SK-N-SH treated with all-trans-retinoic acid at 6 μM for 48 hours (cell line): ENCODE measurements at regions not wholly inside any gene's neighbourhood (a gene's known extent, or its start where the extent isn't known, plus 50 kb on each side); places are given as distances from the start of the nearest gene placed in this dataset.

Source experiments
- ATAC-seq: fragments of 200-7000 bp; cut with Tn5 transposase; 3 replicates; pipeline ENCODE4 v1.9.1; 2020; ENCODE audit warnings: mild to moderate bottlenecking, moderate library complexity
- ARNTL ChIP-seq: fragments of 450-650 bp; formaldehyde crosslinking; IDR thresholded peaks from 2 replicates; pipeline ENCODE4 v1.5.0; 2020; ENCODE audit warnings: low read depth, mild to moderate bottlenecking, moderate library complexity, borderline replicate concordance
- BACH2 ChIP-seq: fragments of 250-450 bp; sonication (Bioruptor Pico); IDR thresholded peaks from 2 replicates; pipeline ENCODE4 v1.9.0; 2021; ENCODE audit warnings: mild to moderate bottlenecking, borderline replicate concordance
- CSDC2 ChIP-seq: fragments of 250-450 bp; sonication (Bioruptor Pico); IDR thresholded peaks from 2 replicates; pipeline ENCODE4 v1.5.0; 2020; ENCODE audit warnings: mild to moderate bottlenecking, moderate library complexity
- CSRNP3 ChIP-seq: fragments of 250-450 bp; sonication (Bioruptor Pico); IDR thresholded peaks from 2 replicates; pipeline ENCODE4 v1.5.1; 2021; ENCODE audit warnings: mild to moderate bottlenecking, moderate library complexity
- ESRRG ChIP-seq: fragments of 250-450 bp; sonication (Bioruptor Pico); IDR thresholded peaks from 2 replicates; pipeline ENCODE4 v1.6.1; 2021; ENCODE audit warnings: mild to moderate bottlenecking
- GLIS3 ChIP-seq: fragments of 250-450 bp; sonication (Bioruptor Pico); IDR thresholded peaks from 2 replicates; pipeline ENCODE4 v1.5.0; 2020; ENCODE audit warnings: mild to moderate bottlenecking, moderate library complexity
- ISL1 ChIP-seq: fragments of 250-450 bp; sonication (Bioruptor Pico); IDR thresholded peaks from 2 replicates; pipeline ENCODE4 v2.1.2; 2022; ENCODE audit warnings: mild to moderate bottlenecking, moderate library complexity
- OSR1 ChIP-seq: fragments of 250-450 bp; sonication (Bioruptor Pico); IDR thresholded peaks from 2 replicates; pipeline ENCODE4 v1.8.0; 2022; ENCODE audit warnings: moderate library complexity, mild to moderate bottlenecking, inconsistent platforms
- PATZ1 ChIP-seq: fragments of 250-450 bp; sonication (Bioruptor Pico); IDR thresholded peaks from 2 replicates; pipeline ENCODE4 v1.8.0; 2020; ENCODE audit warnings: mild to moderate bottlenecking, moderate library complexity, borderline replicate concordance
- POU6F1 ChIP-seq: fragments of 250-450 bp; sonication (Bioruptor Pico); IDR thresholded peaks from 2 replicates; pipeline ENCODE4 v1.8.0; 2021; ENCODE audit warnings: low read depth, mild to moderate bottlenecking, moderate library complexity, borderline replicate concordance
- PPARA ChIP-seq: fragments of 250-450 bp; sonication (Bioruptor Pico); IDR thresholded peaks from 2 replicates; pipeline ENCODE4 v1.5.0; 2020; ENCODE audit warnings: mild to moderate bottlenecking, borderline replicate concordance
- RARB ChIP-seq: fragments of 250-450 bp; sonication (Bioruptor Pico); IDR thresholded peaks from 2 replicates; pipeline ENCODE4 v1.8.0; 2021; ENCODE audit warnings: mild to moderate bottlenecking, moderate library complexity
- SNAI2 ChIP-seq: fragments of 250-450 bp; sonication (Bioruptor Pico); IDR thresholded peaks from 2 replicates; pipeline ENCODE4 v1.5.0; 2020; ENCODE audit warnings: mild to moderate bottlenecking, moderate library complexity
- TCF4 ChIP-seq: fragments of 250-450 bp; sonication (Bioruptor Pico); IDR thresholded peaks from 2 replicates; pipeline ENCODE4 v1.8.0; 2021; ENCODE audit warnings: mild to moderate bottlenecking, moderate library complexity, borderline replicate concordance
- TOX ChIP-seq: fragments of 250-450 bp; sonication (Bioruptor Pico); IDR thresholded peaks from 2 replicates; pipeline ENCODE4 v1.8.0; 2021; ENCODE audit warnings: mild to moderate bottlenecking, moderate library complexity, borderline replicate concordance
- TSHZ2 ChIP-seq: fragments of 250-450 bp; sonication (Bioruptor Pico); IDR thresholded peaks from 2 replicates; pipeline ENCODE4 v1.5.0; 2020; ENCODE audit warnings: mild to moderate bottlenecking, moderate library complexity
- ZC3H10 ChIP-seq: fragments of 250-450 bp; sonication (Bioruptor Pico); IDR thresholded peaks from 2 replicates; pipeline ENCODE4 v1.5.1; 2021; ENCODE audit warnings: mild to moderate bottlenecking, moderate library complexity
- ZFP3 ChIP-seq: fragments of 250-450 bp; sonication (Bioruptor Pico); IDR thresholded peaks from 2 replicates; pipeline ENCODE4 v1.5.0; 2020; ENCODE audit warnings: mild to moderate bottlenecking, moderate library complexity
- ZFP30 ChIP-seq: fragments of 450-650 bp; formaldehyde crosslinking; IDR thresholded peaks from 2 replicates; pipeline ENCODE4 v1.5.0; 2022; ENCODE audit warnings: mild to moderate bottlenecking, moderate library complexity
- ZNF565 ChIP-seq: fragments of 450-650 bp; formaldehyde crosslinking; conservative IDR thresholded peaks from 2 replicates; pipeline ENCODE4 v1.5.0; 2020; ENCODE audit warnings: low read depth, mild to moderate bottlenecking, moderate library complexity
- ZNF70 ChIP-seq: fragments of 450-650 bp; formaldehyde crosslinking; IDR thresholded peaks from 2 replicates; pipeline ENCODE4 v1.5.0; 2020; ENCODE audit warnings: mild to moderate bottlenecking, moderate library complexity
- ZNF8 ChIP-seq: fragments of 450-650 bp; formaldehyde crosslinking; IDR thresholded peaks from 2 replicates; pipeline ENCODE4 v1.5.0; 2020; ENCODE audit warnings: mild to moderate bottlenecking, moderate library complexity

- no peak for TF ChIP-seq PPARA (CRISPR knock-in tag)
Measured at GRCh38 chr9:1591310-1591709, 423.8 kb upstream of the SMARCA2 start (continued).

GRCh38 chr9:1598270-1598669 is 416.9 kb upstream of the SMARCA2 start:
- TF ChIP-seq TCF4 (CRISPR knock-in tag) (no peak), ZFP3 (CRISPR knock-in tag) (no peak), CSRNP3 (CRISPR knock-in tag) (no peak), CSDC2 (CRISPR knock-in tag) (no peak), ZNF565 (CRISPR knock-in tag) (no peak), ZNF8 (CRISPR knock-in tag) (no peak), ESRRG (CRISPR knock-in tag) (no peak), ZC3H10 (CRISPR knock-in tag) (no peak), ISL1 (no peak), ARNTL (CRISPR knock-in tag) (no peak), RARB (no peak), ZNF70 (CRISPR knock-in tag) (no peak), ZFP30 (CRISPR knock-in tag) (no peak), POU6F1 (CRISPR knock-in tag) (no peak), TSHZ2 (CRISPR knock-in tag) (no peak), BACH2 (CRISPR knock-in tag) (no peak), PPARA (CRISPR knock-in tag) (no peak), TOX (CRISPR knock-in tag) (no peak), GLIS3 (CRISPR knock-in tag) (no peak), SNAI2 (no peak)
- no peak for ATAC-seq

- no peak for ATAC-seq
- TF ChIP-seq ZFP30 (CRISPR knock-in tag) (no peak), ZC3H10 (CRISPR knock-in tag) (no peak), BACH2 (CRISPR knock-in tag) (no peak), ISL1 (no peak), ESRRG (CRISPR knock-in tag) (no peak), PATZ1 (no peak), TCF4 (CRISPR knock-in tag) (no peak), SNAI2 (no peak), PPARA (CRISPR knock-in tag) (no peak), CSRNP3 (CRISPR knock-in tag) (no peak), ZNF70 (CRISPR knock-in tag) (no peak), ZNF565 (CRISPR knock-in tag) (no peak), TOX (CRISPR knock-in tag) (no peak), GLIS3 (CRISPR knock-in tag) (no peak), POU6F1 (CRISPR knock-in tag) (no peak), OSR1 (CRISPR knock-in tag) (no peak), TSHZ2 (CRISPR knock-in tag) (no peak)
Measured at GRCh38 chr9:1599961-1600360, 415.2 kb upstream of the SMARCA2 start.
